Heart right ventricle (tissue), 16 donors: ENCODE measurements at regions not wholly inside any gene's neighbourhood (a gene's known extent, or its start where the extent isn't known, plus 50 kb on each side); places are given as distances from the start of the nearest gene placed in this dataset.

ENCODE experiments used
- ATAC-seq, 8 donors: fragments of 200-7000 bp; cut with Tn5 transposase; one replicate each; pipeline ENCODE4 v1.9.1; 2020; ENCODE audit warnings: mild to moderate bottlenecking in 8 of 8, moderate library complexity in 8 of 8, moderate number of reproducible peaks in 1 of 8
- DNase-seq, 2 donors: peaks; one replicate each; pipeline ENCODE4 v3.0.0-alpha.2; 2020
- H3K27ac ChIP-seq, 10 donors: fragments of 200-600 bp; sonication (generic) in 2 of 10; one replicate each; pipeline versions ENCODE4 v1.5.0 to v1.8.0; 2020 to 2022; ENCODE audit warnings: mild to moderate bottlenecking in 3 of 10
- H3K27me3 ChIP-seq, 7 donors: fragments of 200-600 bp; one replicate each; pipeline ENCODE4 v1.8.0; 2021 to 2022; ENCODE audit warnings: mild to moderate bottlenecking in 2 of 7
- H3K36me3 ChIP-seq, 9 donors: fragments of 200-600 bp; sonication (generic) in 1 of 9; one replicate each; pipeline versions ENCODE4 v1.5.0 to v1.8.0; 2020 to 2022; ENCODE audit warnings: mild to moderate bottlenecking in 2 of 9
- H3K4me1 ChIP-seq, 9 donors: fragments of 200-600 bp; sonication (generic) in 1 of 9; one replicate each; pipeline versions ENCODE4 v1.5.0 to v1.8.0; 2020 to 2022; ENCODE audit warnings: mild to moderate bottlenecking in 4 of 9
- H3K4me3 ChIP-seq, 10 donors: fragments of 200-600 bp; sonication (generic) in 2 of 10; one replicate each; pipeline versions ENCODE4 v1.5.0 to v1.8.0; 2020 to 2022; ENCODE audit warnings: mild to moderate bottlenecking in 7 of 10, moderate library complexity in 2 of 10
- H3K9me3 ChIP-seq, 11 donors: fragments of 200-600 bp in 10 of 11; sonication (generic) in 2 of 11; one replicate each; pipeline versions ENCODE4 v1.5.0 to v1.8.0; 2013 to 2022; ENCODE audit warnings: mild to moderate bottlenecking in 2 of 11, control low read depth in 1 of 11, moderate library complexity in 1 of 11
- WGBS, 2 donors: extraction: QIAGEN DNeasy Blood & Tissue Kit; methylation state at CpG; one replicate each; pipeline ENCODE4 v1.1.7; 2013; ENCODE audit warnings: inconsistent platforms in 1 of 2; 5-methylcytosine and 5-hydroxymethylcytosine counted together
- intact Hi-C, 10 donors: fragments of 100-400 bp; cut with DNase I; formaldehyde crosslinking; loops; one replicate each; pipeline versions ENCODE4 v1.11.1 to v1.14.2; 2022
- TF ChIP-seq, protein P1 (sequence below), 9 donors: fragments of 200-600 bp; sonication (generic) in 2 of 9; IDR thresholded peaks; one replicate each; pipeline versions ENCODE4 v1.5.0 to v1.8.0; 2021 to 2022; ENCODE audit warnings: antibody characterized with exemption in 9 of 9, mild to moderate bottlenecking in 5 of 9, moderate library complexity in 1 of 9
- donor health status: Arrhythmogenic right ventricular cardiomyopathy.
- donor health status: ischemic (EF 13 %, LVEDD 7.1; RV severe dilation, severe dysfunction).
- donor health status: healthy with polysubstance abuse.
- donor health status: DM: no; HTN: yes; CAD: no.
- donor health status: DM: no; HTN: no; CAD: no.
- donor health status: ischemic (EF 25% LVEDD 6.9; RV normal size, moderate dysfunction).
- donor health status: ischemic (EF 25% LVEDD 5.7; RV mildly dilated, moderate dysfunction).
- donor health status: healthy.
- donor health status: DM: yes; HTN: yes; CAD: no.
- donor health status: Ischemic cardiomyopathy.
- donor health status: ischemic (EF 35%, LVEDD 5.7; RV mildly dilated, moderate dysfunction).
- donor health status: nonischemic (EF 11% LVEDD 7.7; RV severe dilation, severe dysfunction).
- donor health status: DM: yes; HTN: yes; CAD: no.
- donor health status: PGD.
- donor health status: ischemic (EF 29% LVEDD 5.4; RV normal size, mild dysfunction).
- donor health status: nonischemic (EF 23%, LVEDD 6.1; RV moderate dilation, normal function).

GRCh38 chr3:160092760-160093159 lies 104.1 kb downstream of the IL12A start:
- intact Hi-C loops, result no loop called here
- ATAC-seq, result no peak
- 93 to 97% methylated on average over 4 of the region's 4 CpGs for WGBS, 2 donors
- H3K4me3 ChIP-seq, result no peak overlapping the region
- H3K9me3 ChIP-seq, result no peaks in the 10 kb centered on the region
- no peaks in the 10 kb centered on the region for H3K27me3 ChIP-seq
- H3K36me3 ChIP-seq, result no peaks in the 10 kb centered on the region
- TF ChIP-seq, protein P1, sequence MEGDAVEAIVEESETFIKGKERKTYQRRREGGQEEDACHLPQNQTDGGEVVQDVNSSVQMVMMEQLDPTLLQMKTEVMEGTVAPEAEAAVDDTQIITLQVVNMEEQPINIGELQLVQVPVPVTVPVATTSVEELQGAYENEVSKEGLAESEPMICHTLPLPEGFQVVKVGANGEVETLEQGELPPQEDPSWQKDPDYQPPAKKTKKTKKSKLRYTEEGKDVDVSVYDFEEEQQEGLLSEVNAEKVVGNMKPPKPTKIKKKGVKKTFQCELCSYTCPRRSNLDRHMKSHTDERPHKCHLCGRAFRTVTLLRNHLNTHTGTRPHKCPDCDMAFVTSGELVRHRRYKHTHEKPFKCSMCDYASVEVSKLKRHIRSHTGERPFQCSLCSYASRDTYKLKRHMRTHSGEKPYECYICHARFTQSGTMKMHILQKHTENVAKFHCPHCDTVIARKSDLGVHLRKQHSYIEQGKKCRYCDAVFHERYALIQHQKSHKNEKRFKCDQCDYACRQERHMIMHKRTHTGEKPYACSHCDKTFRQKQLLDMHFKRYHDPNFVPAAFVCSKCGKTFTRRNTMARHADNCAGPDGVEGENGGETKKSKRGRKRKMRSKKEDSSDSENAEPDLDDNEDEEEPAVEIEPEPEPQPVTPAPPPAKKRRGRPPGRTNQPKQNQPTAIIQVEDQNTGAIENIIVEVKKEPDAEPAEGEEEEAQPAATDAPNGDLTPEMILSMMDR (IDR thresholded peaks at IDR 0.05), result no peak
- no peaks in the 10 kb centered on the region for H3K4me1 ChIP-seq
- H3K27ac ChIP-seq, result no peak overlapping the region
- no peak for DNase-seq

GRCh38 chr3:160094562-160094961 lies 105.9 kb downstream of the IL12A start:
- 90 to 91% methylated on average over 4 of the region's 4 CpGs for WGBS, 2 donors
- H3K9me3 ChIP-seq, result no peaks in the 10 kb centered on the region
- TF ChIP-seq, protein P1 (IDR thresholded peaks at IDR 0.05), result no peak
- H3K4me1 ChIP-seq, result no peaks in the 10 kb centered on the region
- DNase-seq (no peak), ATAC-seq (no peak)
- intact Hi-C loops, result no loop called here
- H3K27ac ChIP-seq, result no peak overlapping the region
- H3K4me3 ChIP-seq, result no peak overlapping the region
- peaks cover 0 to 7% (median 0%) of the 10 kb centered on the region in 7 donors for H3K27me3 ChIP-seq
- no peaks in the 10 kb centered on the region for H3K36me3 ChIP-seq

DNA sequence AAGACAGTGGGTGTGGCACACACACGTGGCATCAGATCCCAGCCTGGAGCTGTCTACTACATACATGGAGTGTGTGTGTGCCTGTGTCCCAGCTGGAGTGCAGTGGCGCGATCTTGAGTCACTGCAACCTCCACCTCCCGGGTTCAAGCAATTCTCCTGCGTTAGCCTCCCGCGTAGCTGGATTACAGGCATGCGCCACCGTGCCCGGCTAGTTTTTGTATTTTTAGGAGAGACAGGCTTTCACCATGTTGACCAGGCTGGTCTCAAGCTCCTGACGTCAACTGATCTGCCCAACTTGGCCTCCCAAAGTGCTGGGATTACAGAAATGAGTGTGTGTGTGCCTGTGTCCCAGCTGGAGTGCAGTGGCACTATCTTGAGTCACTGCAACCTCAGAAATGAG lies 108.8 kb downstream of the IL12A start:
- TF ChIP-seq, protein P1 (IDR thresholded peaks at IDR 0.05), result no peak
- no peak overlapping the region for H3K27ac ChIP-seq
- no peaks in the 10 kb centered on the region for H3K4me1 ChIP-seq
- H3K4me3 ChIP-seq, result no peak overlapping the region
- H3K27me3 ChIP-seq, result peaks cover 0 to 8% (median 0%) of the 10 kb centered on the region in 7 donors
- no peaks in the 10 kb centered on the region for H3K9me3 ChIP-seq
- 89 to 94% methylated on average over 11 of the region's 11 CpGs for WGBS, 2 donors
- H3K36me3 ChIP-seq, result no peaks in the 10 kb centered on the region
- ATAC-seq (no peak), DNase-seq (no peak)
- intact Hi-C loops, result no loop called here

DNA sequence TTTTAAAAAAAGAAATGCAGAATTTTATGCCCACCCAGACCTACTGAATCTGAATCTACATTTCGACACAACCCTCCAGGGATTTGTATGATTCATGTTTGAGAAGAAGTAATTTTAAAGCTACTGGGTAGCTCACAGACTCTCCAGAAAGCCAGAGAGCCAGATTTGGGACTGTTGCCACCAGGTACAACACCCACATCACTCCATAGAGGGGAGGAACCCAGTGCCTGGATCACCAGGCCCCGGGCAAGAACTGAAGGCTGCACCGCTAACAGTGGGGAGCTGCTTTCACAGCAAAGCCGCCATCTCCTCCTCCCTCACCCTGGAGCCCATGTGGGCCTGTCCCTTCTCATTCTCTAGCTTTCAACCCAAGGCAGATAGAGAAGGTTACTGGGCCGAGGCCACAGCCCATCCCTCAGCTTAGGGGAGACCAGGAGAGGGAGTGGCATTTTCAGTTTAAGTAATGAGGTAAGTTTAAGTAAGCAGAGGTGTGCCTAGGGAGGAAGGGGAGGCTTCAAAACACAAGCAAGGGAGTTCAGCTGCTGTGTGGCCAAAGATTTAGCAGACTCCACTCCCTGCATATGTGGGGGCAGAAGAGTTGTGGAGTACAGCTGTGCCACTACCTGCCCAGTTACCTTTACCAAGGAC lies 109.8 kb downstream of the IL12A start:
- WGBS, 2 donors, result 56 to 70% methylated on average over 5 of the region's 5 CpGs
- no peak overlapping the region for H3K4me3 ChIP-seq
- peaks cover 0 to 8% (median 0%) of the 10 kb centered on the region in 7 donors for H3K27me3 ChIP-seq
- H3K4me1 ChIP-seq, result no peaks in the 10 kb centered on the region
- no peaks in the 10 kb centered on the region for H3K9me3 ChIP-seq
- TF ChIP-seq, protein P1 (IDR thresholded peaks at IDR 0.05), result no peak
- ATAC-seq (no peak), DNase-seq (no peak)
- H3K36me3 ChIP-seq, result no peaks in the 10 kb centered on the region
- no peak overlapping the region for H3K27ac ChIP-seq
- intact Hi-C loops, result loop anchor here in 1 of 10 donors (1.0 kb wide), 1 partner anchor 9 kb away; no protein-coding TSS in a partner anchor
